ENCODE measurements at regions not wholly inside any gene's neighbourhood (a gene's known extent, or its start where the extent isn't known, plus 50 kb on each side); places are given as distances from the start of the nearest gene placed in this dataset.

DNA sequence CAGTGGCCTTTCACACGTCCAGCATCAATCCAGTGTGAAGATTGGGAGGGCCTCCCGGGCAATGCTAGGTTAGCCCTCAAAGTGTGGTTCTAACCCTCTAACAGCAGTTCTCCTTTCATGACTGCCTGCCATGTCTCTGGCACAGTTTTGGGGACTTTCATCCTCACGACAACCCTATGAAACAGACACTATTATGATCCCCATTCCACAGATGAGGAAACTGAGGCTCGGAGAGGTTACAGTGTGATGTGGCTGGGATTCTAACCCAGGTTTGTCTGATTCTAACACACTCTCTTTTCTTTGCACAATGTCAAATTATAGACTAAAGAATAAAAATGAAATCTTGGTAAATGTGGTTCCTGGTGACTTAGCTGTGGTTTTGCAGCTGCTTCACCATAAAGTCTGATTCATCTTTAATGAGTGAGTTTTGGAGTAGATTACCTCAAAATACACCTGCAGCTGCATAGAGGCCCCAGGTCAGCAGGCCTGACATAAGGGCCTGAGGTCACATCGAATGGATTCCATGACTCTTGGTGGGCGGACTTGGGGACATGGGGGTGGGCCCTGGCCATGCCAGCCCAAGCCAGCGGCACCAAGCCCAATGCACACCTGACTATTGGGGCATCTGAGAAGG, 214.4 kb downstream of the GLI2 start:
- DNase-seq (no peak), ATAC-seq (ENCODE audit: low FRiP score in 2 of 2) (no peak)
- no peak overlapping the region for H3K27ac ChIP-seq
- H3K36me3 ChIP-seq: no peaks in the 10 kb centered on the region
- WGBS, 2 donors: 86 to 88% methylated on average over 6 to 7 of the region's 7 CpGs
- no peak overlapping the region for H3K4me3 ChIP-seq
- H3K4me1 ChIP-seq: no peaks in the 10 kb centered on the region
- no peak for TF ChIP-seq POLR2A (IDR thresholded peaks at IDR 0.05)
- no peaks in the 10 kb centered on the region for H3K27me3 ChIP-seq
- H3K9me3 ChIP-seq: no peaks in the 10 kb centered on the region

DNA sequence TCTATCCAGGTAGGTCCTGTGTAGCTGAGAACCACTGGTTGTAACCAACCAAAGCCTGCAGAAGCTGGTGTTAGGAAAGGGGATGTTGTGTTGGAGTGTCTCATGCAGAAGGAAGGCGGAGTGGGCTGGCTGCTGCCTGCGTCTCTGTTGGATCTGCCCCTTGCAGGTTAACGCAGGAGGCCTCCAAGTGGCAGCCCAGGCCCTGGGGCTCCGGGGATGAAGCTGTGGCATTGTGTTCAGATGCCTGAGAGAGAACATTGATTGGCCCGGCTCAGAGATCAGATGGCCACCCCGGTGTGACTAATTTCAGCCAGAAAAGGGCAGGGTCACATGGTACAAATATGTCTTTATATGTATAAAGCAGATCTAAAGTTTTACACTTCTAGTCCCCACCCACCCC, 216.0 kb downstream of the GLI2 start:
- H3K36me3 ChIP-seq: no peaks in the 10 kb centered on the region
- no peak overlapping the region for H3K27ac ChIP-seq
- H3K27me3 ChIP-seq: no peaks in the 10 kb centered on the region
- TF ChIP-seq POLR2AphosphoS5 (IDR thresholded peaks at IDR 0.05) (no peak), EP300 (IDR thresholded peaks at IDR 0.05) (no peak), POLR2A (IDR thresholded peaks at IDR 0.05) (no peak)
- TF ChIP-seq, protein P1, sequence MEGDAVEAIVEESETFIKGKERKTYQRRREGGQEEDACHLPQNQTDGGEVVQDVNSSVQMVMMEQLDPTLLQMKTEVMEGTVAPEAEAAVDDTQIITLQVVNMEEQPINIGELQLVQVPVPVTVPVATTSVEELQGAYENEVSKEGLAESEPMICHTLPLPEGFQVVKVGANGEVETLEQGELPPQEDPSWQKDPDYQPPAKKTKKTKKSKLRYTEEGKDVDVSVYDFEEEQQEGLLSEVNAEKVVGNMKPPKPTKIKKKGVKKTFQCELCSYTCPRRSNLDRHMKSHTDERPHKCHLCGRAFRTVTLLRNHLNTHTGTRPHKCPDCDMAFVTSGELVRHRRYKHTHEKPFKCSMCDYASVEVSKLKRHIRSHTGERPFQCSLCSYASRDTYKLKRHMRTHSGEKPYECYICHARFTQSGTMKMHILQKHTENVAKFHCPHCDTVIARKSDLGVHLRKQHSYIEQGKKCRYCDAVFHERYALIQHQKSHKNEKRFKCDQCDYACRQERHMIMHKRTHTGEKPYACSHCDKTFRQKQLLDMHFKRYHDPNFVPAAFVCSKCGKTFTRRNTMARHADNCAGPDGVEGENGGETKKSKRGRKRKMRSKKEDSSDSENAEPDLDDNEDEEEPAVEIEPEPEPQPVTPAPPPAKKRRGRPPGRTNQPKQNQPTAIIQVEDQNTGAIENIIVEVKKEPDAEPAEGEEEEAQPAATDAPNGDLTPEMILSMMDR (IDR thresholded peaks at IDR 0.05): no peak
- no peak for ATAC-seq (ENCODE audit: low FRiP score in 2 of 2)
- WGBS, 2 donors: 73 to 74% methylated on average over 6 of the region's 6 CpGs
- H3K9me3 ChIP-seq: no peaks in the 10 kb centered on the region
- no peaks in the 10 kb centered on the region for H3K4me1 ChIP-seq
- DNase-seq: no peak
- no peak overlapping the region for H3K4me3 ChIP-seq

DNA sequence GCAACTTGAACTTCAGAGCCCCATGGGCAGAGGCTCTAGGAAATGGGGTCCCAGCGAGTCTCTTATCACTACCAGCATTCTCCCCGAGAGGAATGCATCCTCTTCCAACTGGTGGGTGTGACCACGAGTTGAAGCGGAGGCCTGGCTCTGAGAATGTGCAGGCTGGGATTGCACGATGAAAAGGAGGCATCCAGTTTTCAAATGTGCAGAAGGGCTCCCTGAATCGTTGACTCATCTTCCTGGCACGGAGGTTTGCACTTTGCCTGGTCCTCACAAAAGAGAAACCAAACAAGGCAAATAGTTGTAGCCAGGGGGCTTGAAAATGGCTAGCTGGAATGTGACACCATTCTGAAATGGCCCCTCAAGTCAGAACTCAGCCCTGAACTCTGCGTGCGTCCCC, 216.7 kb downstream of the GLI2 start:
- no peak for ATAC-seq (ENCODE audit: low FRiP score in 2 of 2)
- TF ChIP-seq POLR2A (IDR thresholded peaks at IDR 0.05) (no peak), POLR2AphosphoS5 (IDR thresholded peaks at IDR 0.05) (no peak), EP300 (IDR thresholded peaks at IDR 0.05) (no peak)
- TF ChIP-seq, protein P1 (IDR thresholded peaks at IDR 0.05): no peak

DNA sequence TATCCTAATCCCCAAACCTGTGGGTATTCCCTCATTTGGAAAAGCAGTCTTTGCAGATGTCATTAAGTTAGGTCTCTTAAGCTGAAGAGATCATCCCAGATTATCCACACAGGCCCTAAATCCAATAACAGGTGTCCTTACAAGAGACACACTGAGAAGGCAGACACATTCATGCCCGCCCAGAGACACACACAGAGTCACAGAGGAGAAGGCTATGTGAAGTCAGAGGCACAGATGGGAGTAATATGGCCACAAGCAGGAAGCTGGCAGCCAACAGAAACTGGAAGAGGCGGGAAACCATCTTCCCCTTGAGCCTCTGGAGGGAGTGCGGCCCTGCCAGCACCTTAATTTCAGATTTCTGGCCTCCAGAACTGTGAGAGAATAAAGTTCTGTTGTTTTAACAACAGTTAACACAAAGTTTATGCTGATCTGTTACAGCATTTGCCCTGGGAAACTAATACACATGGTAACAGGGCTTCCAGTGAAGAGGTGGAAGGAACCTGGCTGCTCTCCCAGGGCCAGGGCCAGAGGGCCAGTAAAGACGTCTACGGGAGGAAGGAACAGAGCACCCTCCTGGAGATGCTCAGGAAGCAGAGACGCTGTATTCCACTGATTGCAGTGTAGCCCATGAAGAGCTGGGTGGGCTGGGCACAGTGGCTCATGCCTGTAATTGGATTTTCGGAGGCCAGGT, 217.5 kb downstream of the GLI2 start:
- DNase-seq (no peak), ATAC-seq (ENCODE audit: low FRiP score in 2 of 2) (no peak)
- 74% methylated on average over 7 of the region's 7 CpGs for WGBS, 2 donors
- H3K36me3 ChIP-seq: no peaks in the 10 kb centered on the region
- H3K27me3 ChIP-seq: no peaks in the 10 kb centered on the region
- H3K4me1 ChIP-seq: no peaks in the 10 kb centered on the region
- no peak overlapping the region for H3K4me3 ChIP-seq
- no peaks in the 10 kb centered on the region for H3K9me3 ChIP-seq
- H3K27ac ChIP-seq: no peak overlapping the region
- no peak for TF ChIP-seq POLR2AphosphoS5 (IDR thresholded peaks at IDR 0.05)
- TF ChIP-seq POLR2A (IDR thresholded peaks at IDR 0.05): no peak
- TF ChIP-seq EP300 (IDR thresholded peaks at IDR 0.05): no peak
- TF ChIP-seq, protein P1 (IDR thresholded peaks at IDR 0.05): no peak

More for the DNA sequence above, 216.7 kb downstream of the GLI2 start:
- Histone ChIP-seq H3K36me3 (no peaks in the 10 kb centered on the region), H3K27me3 (no peaks in the 10 kb centered on the region), H3K27ac (no peak overlapping the region), H3K9me3 (no peaks in the 10 kb centered on the region), H3K4me1 (no peaks in the 10 kb centered on the region), H3K4me3 (no peak overlapping the region)
- DNase-seq: no peak
- 81 to 93% methylated on average over 9 of the region's 9 CpGs for WGBS, 2 donors

DNA sequence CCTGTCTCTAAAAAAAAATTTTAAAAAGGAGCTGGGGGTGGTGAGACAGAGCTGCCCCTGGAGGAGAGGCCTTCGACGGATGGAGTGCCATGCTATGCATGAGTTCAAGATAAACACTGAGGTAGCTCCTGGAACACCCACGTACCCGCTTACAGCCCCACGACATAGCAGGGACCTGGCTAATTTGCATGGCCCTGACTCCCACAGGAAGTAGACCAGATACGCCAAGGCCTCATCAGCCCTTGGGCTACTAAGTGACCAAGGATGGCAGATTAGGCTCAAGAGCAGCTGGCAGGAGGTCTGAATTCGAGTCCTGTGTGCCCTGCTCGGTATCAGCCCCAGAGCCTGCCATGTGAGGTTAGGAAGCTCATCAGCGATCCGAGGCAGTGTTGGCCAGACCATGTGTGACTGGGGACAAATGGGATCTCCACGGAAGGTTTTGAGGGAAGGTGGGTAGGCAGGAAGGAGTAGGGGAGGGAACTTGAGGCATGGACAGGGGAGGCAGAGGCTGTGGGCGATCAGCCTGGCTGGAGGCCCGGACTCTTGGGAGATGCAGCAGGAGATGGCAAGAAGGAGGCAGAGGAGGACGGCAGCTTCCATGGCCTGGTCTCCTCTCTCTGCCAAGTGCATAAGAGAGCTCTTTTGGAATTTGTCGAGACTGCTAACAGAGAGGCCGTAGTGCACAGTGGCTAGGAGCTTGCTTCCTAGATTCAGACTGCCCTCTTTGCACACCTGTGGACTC, 218.3 kb downstream of the GLI2 start:
- no peaks in the 10 kb centered on the region for H3K9me3 ChIP-seq
- TF ChIP-seq POLR2AphosphoS5 (IDR thresholded peaks at IDR 0.05) (no peak), EP300 (IDR thresholded peaks at IDR 0.05) (no peak), POLR2A (IDR thresholded peaks at IDR 0.05) (no peak)
- TF ChIP-seq, protein P1 (IDR thresholded peaks at IDR 0.05): no peak
- 82 to 91% methylated on average over 15 to 16 of the region's 16 CpGs for WGBS, 2 donors
- H3K4me3 ChIP-seq: no peak overlapping the region
- no peaks in the 10 kb centered on the region for H3K36me3 ChIP-seq
- H3K27me3 ChIP-seq: no peaks in the 10 kb centered on the region
- no peak overlapping the region for H3K27ac ChIP-seq
- DNase-seq: no peak
- H3K4me1 ChIP-seq: no peaks in the 10 kb centered on the region
- ATAC-seq (ENCODE audit: low FRiP score in 2 of 2): no peak

Measured in upper lobe of left lung (tissue), 6 donors.